HPDE6-E6E7 (cell line): ENCODE measurements at regions not wholly inside any gene's neighbourhood (a gene's known extent, or its start where the extent isn't known, plus 50 kb on each side); places are given as distances from the start of the nearest gene placed in this dataset.
"Not testable (repeated sequence)": the region's sequence is repeated elsewhere in the genome, so short reads cannot be mapped to it uniquely, and the experiment has no call there.

Experiments
- DNase-seq: peaks from one replicate; pipeline ENCODE4 v3.0.0; 2011; ENCODE audit warnings: missing footprints; ENCODE audit errors: extremely low spot score

DNA sequence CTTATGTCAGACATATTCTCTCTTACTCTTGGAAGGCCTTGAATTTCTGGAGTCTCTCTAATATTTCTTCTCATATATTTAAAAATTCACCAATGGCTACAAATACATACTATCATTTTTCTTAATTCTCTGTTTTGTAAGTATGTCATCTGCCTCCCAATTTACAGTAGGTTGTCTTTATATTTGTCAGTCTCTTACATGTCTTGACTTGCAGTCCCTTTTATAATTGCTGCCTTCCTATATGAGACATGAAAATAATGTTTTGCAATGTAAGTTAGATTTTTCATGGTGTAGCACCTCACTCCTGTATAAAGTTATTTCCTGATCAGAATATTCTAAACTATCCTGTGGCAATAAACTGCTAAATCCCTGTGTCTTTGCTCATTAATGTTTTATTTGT is 223.1 kb upstream of the C1QTNF3 start:
- DNase-seq = not testable (repeated sequence)

GRCh38 chr5:34296759-34297158 is 253.7 kb upstream of the C1QTNF3 start:
- DNase-seq = not testable (repeated sequence)

- DNase-seq = not testable (repeated sequence)
Observed at GRCh38 chr5:34329201-34329600, 286.2 kb upstream of the C1QTNF3 start.

DNA sequence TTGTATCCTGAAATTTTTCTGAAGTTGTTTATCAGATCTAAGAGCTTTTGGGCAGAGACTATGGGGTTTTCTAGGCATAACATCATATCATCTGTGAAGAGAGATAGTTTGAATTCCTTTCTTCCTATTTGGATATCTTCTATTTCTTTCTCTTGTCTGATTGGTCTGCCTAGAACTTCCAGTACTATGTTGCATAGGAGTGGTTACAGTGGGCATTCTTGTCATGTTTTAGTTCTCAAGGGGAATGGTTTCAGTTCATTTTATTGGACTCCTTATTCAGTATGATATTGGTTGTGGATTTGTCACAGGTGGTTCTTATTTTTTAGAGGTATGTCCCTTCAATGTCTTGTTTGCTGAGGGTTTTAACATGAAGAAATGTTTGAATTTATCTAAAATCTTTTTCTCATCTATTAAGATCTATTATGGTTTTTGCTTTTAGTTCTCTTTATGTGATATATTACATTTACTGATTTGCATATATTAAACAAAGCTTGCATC is 286.6 kb upstream of the C1QTNF3 start:
- DNase-seq = not testable (repeated sequence)

DNA sequence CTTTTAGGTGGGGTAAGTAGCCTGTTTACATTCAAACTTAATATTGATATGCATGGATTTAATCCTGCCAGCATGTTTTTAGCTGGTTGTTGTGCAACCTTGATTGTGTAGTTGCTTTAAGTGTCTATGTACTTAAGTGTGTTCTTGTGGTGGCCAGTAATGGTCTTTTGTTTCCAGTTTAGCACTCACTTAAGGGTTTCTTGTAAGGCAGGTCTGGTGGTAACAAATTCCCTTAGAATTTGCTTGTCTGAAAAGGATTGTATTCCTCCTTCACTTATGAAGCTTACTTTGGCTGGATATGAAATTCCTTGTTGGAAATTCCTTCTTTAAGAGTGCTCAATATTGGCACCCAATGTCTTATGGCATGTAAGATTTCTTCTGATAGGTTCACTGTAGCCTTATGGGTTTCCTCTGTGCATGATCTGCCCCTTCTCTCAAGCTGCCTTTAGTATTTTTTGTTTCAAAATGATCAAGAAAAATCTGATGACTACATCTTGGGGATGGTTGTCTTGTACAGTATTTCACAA is 289.0 kb upstream of the C1QTNF3 start:
- not testable (repeated sequence) for DNase-seq

DNA sequence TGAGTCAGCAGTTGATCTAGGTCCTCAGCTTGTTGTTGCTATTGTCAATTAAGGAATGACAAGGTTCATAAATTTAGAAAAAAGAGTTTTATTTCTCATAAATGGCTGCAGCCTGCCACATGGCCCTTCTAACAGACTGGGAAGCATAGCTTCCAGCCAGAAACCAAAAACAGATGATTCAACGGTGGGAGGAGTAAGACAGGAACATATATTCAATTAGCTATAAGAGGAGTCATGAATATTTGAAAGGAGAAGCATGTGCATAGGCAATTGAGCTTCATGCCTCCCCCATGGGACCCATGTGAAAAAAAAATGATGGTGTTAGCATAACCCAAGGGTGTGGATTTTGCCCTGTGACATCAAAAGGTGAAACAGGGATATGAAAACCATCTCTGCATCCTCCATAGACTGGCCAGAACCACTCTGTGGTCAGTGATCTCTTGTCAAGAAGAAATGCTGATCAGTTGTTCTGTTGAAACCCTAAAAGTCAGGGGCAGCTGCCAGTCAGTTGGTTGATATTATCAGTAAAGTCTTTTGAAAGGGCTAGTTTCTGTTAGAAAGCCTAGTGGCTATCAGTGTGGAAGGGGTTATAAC is 296.5 kb upstream of the C1QTNF3 start:
- DNase-seq = not testable (repeated sequence)

DNA sequence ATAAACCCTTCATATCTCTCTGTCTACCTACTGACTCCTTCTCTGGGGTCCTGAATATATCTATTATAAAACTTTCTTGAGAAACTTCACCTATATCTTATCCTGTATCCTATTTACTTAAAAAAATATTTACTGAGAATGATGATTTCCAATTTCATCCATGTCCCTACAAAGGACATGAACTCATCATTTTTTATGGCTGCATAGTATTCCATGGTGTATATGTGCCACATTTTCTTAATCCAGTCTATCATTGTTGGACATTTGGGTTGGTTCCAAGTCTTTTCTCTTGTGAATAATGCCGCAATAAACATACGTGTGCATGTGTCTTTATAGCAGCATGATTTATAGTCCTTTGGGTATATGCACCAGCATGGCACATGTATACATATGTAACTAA is 301.7 kb upstream of the RAI14 start:
- not testable (repeated sequence) for DNase-seq

DNA sequence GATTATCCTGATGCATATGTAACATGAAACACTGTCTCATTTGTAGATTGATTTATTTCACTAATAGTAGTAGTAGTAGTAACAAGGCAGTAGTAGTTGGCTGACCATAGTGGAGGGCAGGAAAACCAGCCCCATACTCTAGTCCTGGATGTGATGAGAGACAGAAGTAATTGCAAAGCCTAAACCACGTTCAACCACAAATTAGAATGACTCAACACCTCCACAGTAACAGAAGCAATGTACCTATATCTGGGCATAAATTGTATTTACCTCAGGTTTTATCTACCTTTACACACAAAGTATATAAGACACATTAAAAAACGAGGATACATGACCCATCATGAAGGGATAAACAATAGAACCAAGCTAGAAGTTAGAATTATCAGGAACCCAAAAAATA is 284.7 kb upstream of the RAI14 start:
- not testable (repeated sequence) for DNase-seq

GRCh38 chr5:34371817-34372216 is 284.3 kb upstream of the RAI14 start:
- DNase-seq = not testable (repeated sequence)

DNA sequence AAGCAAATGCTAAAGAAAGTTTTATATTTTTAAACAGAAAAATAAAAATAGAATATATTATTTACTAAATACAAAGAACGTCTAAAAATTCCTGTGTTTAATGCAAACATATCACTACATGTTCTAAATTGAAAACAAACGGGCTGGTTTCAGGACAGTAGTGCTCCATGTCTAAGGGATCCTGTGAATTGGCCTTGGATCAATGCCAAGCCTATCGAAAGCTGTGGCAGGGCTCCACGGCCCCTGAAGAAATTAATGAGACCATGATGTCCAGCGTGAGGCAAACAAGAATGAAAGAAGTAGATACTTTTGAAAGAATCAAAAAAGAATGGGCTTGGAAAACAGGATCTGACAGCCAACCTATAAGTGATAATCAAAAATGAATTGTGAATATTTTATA is 283.4 kb upstream of the RAI14 start:
- not testable (repeated sequence) for DNase-seq

- DNase-seq = not testable (repeated sequence)
Observed at GRCh38 chr5:34377651-34378050, 278.5 kb upstream of the RAI14 start.

GRCh38 chr5:34378498-34378897 is 277.6 kb upstream of the RAI14 start:
- not testable (repeated sequence) for DNase-seq

- DNase-seq = not testable (repeated sequence)
Observed at GRCh38 chr5:34388754-34389153, 267.4 kb upstream of the RAI14 start.

DNA sequence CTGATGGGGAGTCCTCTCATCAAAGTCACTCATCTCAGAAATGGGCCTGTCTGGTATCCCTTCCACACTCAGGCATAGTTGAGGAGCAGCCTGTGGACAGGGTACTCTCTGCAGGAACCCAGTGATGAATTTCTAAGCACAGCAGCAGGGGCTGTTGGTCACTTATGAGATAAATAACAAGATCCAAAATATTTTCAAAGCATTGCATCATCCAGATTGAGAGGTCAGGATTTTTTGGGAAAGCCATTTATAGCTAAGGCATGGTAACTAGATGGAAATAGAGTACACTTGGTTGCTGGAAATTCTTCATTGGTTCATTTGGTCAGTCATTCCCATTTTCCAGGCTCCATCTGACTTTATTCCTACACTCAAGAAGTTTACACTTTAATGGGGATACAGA is 246.8 kb upstream of the RAI14 start:
- no peak for DNase-seq

DNA sequence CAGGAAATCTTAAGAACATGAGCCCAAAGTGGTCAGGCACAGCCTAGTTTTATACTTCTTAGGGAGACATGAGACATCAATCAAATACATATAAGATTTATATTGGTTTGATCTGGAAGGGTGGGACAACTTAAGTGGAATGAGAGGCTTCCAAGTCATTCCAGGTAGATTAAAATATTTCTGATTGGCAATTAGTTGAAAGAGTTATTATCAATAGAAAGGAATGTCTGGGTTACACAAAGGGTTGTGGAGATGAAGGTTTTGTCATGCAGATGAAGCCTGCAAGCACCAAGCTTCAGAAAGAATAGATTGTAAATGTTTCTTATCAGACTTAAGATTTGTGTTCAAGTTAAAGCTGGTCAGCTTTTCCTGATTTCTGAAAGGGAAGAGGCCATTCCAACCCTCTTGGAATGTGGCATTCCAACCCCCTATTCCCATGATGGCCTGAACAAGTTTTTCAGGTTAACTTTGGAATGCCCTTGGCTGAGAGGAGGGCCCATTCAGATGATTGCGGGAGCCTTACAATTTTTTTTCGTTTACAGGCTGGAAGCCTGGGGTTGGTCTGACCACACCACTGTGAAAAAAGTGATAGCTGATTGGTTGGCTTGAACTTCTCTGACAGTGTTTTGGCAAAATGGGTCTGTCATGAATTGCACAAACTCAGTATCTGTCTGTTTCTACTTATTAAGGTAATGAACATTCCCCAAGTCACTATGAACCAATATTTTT is 245.6 kb upstream of the RAI14 start:
- no peak for DNase-seq

DNA sequence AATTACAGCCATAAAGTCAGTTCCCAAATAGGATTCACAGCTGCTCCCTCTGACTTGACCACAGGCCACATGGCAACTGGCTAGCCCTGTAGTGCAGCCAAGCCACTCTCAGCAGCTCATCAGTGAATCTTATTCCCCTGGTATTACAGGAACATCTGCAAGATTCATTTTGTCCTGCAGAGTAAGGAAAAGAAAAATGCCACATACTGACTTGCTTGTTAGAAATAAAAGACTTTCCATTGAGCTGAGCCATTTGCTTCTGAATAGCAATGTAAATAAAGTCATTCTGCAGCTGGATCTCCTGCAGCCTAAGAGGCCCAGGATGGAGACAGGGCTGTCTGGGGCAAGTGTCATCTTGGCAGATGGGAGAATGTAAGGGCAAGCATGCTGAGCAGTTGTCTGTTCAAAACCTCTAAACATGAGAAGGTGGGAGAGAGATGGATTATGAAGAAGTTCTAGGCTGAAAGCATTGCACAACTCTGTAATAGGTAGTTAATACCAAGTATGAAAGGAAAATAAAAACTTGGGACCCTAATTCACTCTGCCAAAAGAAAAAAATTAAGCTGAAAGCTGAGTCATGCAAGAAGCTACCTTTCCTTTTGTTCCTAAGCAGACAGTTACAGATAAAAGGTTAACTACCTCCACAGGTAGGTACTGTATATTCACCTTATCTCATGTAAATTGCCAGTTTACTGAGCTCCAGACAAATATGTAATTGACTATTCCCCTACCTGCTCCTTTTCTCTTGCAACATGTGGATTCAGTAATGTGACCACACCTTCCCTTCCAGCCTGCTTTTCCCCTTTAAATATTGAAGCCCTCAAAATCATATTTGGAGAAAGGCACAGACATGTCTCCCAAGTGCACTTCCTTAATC is 244.4 kb upstream of the RAI14 start:
- DNase-seq = no peak

- DNase-seq = no peak
Observed at GRCh38 chr5:34412736-34413135, 243.4 kb upstream of the RAI14 start.

DNA sequence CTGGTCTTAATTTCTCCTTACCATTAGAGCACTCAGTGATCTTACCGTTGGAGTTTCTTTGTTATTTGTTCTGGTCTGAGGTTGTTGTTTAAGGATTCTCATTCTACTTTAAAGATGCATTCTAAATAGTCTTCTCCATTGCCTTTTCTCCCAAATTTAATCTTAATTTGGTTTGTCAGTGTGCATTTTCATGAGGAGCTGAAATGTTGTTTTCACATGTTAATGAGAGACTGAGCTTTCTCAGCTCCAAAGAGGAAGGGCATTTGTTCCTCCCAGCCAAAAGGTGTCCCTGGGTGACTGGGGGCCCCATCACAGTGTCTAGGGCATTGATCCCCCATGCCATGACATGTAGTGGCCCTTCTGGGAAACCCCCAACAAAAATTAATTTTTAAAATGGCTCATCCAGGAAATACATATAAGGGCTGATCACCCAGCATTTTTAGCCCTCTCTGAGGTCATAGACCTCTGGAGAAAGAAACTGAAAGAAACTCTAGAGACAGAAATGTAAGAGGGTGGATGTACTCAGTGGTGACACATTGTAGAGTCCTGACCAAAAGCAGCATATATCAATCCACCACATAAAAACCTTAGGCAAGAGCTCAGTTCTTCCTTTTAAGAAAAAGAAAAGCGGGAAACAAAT is 240.4 kb upstream of the RAI14 start:
- DNase-seq = no peak

GRCh38 chr5:34416501-34417008 is 239.6 kb upstream of the RAI14 start:
- DNase-seq = no peak

DNA sequence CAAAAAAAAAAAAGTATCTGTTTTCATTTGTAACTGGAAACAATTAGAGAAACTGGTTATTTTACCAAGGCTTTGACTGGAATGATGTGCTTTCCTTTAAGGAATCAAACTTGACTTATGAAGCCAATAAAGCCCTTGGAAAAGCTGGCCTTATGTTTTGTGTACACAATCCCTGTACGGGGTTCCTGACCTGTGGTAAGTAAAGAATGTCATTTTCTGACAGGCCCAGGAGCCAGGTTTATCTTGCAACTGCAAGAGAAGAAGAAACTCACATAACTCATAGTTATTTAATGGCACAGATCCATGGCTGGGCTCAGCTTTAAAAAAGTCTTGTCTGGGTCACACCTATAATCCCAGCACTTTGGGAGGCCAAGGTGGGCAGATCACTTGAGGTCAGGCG is 235.9 kb upstream of the RAI14 start:
- not testable (repeated sequence) for DNase-seq

DNA sequence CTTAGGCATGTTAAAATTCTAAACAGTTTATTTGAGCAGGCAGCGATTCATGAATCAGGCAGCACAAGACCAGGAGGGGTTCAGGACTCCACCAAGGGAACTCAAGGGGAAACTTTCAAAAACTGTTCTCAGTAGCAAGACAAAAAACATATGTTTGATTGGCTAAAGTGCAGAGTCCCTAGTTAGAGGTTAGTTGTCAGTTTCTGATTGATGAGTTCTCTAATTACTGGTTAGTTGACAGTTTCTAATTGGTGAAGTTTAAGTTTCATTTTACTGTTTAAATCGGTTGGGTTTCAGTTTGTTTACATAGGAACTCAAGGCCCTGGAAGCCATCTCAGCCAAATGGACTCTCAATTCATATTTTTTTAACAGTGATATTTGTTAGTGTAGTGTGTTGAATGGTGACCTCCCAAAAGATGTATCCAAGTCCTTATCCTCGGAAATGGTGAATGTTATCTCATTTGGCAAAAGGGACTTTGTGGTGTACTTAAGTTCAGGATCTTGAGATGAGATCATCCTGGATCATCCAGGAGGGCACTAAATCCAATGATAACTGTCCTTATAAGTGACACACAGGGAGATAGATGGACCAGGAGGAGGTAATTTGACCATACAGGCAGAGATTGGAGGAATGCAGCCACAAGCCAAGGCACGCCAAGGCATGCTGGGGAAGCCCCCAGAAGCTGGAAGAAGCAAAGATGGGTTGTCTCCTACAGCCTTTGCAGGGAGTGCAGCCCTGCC is 219.2 kb upstream of the RAI14 start:
- DNase-seq = no peak
